ENCODE measurements at regions not wholly inside any gene's neighbourhood (a gene's known extent, or its start where the extent isn't known, plus 50 kb on each side); places are given as distances from the start of the nearest gene placed in this dataset.
"Not testable (repeated sequence)": the region's sequence is repeated elsewhere in the genome, so short reads cannot be mapped to it uniquely, and the experiment has no call there.

DNA sequence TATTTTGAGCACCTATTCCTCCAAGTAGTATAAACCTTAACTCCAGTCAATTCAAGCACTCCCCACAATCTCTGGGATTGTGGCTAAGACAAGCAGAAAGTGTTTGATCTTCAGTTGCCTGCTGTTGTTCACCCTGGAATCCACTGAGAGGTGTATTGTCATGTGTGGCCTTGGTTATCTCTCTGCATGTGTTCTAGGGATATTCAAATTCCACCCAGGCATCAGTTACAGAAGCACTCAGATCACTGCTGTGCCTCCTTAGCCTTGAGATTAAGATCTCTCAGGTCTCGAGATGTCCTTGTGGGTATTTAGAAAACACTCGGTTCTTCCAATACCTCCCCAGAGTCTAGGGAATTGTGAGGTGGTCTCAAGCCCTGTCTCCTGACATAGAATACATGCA is 213.3 kb downstream of the SMARCA1 start:
- dilution Hi-C loops (cut with MboI; ENCODE audit: extremely low pct_ligation_motif_present, low sequenced_read_pairs) = no loop called here
- Histone ChIP-seq H2AFZ (ENCODE audit: control insufficient read depth, low read length) (no peak overlapping the region), H3K9me1 (ENCODE audit: control insufficient read depth, extremely low read depth, insufficient read depth, low read length) (no peaks in the 10 kb centered on the region), H3K79me2 (ENCODE audit: control insufficient read depth, insufficient read depth, low read length) (no peaks in the 10 kb centered on the region), H3K4me1 (ENCODE audit: control insufficient read depth, extremely low read depth, insufficient read depth, low read length) (no peaks in the 10 kb centered on the region), H3K4me2 (ENCODE audit: control insufficient read depth, extremely low read depth, insufficient read depth, low read depth, low read length) (no peak overlapping the region), H3K27me3 (ENCODE audit: control insufficient read depth, extremely low read depth, insufficient read depth, low read length) (no peaks in the 10 kb centered on the region), H3K36me3 (ENCODE audit: control insufficient read depth in 2 of 2, extremely low read depth in 1 of 2, insufficient read depth in 2 of 2, low read length in 2 of 2) (no peaks in the 10 kb centered on the region), H3K4me3 (ENCODE audit: control insufficient read depth in 2 of 3, extremely low read depth in 1 of 3, insufficient read depth in 2 of 3, low read depth in 1 of 3, low read length in 3 of 3) (no peak overlapping the region), H3K27ac (ENCODE audit: control insufficient read depth, insufficient read depth, low read length) (no peak overlapping the region), H4K20me1 (ENCODE audit: control insufficient read depth, extremely low read depth, insufficient read depth, low read length) (no peaks in the 10 kb centered on the region), H3K9ac (ENCODE audit: control insufficient read depth, extremely low read depth, insufficient read depth, low read length) (no peak overlapping the region), H3K9me3 (ENCODE audit: control insufficient read depth, low read depth, low read length) (no peaks in the 10 kb centered on the region)
- FAIRE-seq (no peak), DNase-seq (ENCODE audit: low read depth, low spot score) (no peak)
- TF ChIP-seq, protein P1, sequence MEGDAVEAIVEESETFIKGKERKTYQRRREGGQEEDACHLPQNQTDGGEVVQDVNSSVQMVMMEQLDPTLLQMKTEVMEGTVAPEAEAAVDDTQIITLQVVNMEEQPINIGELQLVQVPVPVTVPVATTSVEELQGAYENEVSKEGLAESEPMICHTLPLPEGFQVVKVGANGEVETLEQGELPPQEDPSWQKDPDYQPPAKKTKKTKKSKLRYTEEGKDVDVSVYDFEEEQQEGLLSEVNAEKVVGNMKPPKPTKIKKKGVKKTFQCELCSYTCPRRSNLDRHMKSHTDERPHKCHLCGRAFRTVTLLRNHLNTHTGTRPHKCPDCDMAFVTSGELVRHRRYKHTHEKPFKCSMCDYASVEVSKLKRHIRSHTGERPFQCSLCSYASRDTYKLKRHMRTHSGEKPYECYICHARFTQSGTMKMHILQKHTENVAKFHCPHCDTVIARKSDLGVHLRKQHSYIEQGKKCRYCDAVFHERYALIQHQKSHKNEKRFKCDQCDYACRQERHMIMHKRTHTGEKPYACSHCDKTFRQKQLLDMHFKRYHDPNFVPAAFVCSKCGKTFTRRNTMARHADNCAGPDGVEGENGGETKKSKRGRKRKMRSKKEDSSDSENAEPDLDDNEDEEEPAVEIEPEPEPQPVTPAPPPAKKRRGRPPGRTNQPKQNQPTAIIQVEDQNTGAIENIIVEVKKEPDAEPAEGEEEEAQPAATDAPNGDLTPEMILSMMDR (optimal IDR thresholded peaks at IDR 0.05 in 1 of 3, IDR thresholded peaks at IDR 0.05 in 1 of 3, conservative IDR thresholded peaks at IDR 0.05 in 1 of 3; ENCODE audit: extremely low read depth in 1 of 3, insufficient read depth in 2 of 3, low read length in 3 of 3) = no peak
- no peak for TF ChIP-seq EZH2 (IDR thresholded peaks at IDR 0.05; ENCODE audit: low read length)

DNA sequence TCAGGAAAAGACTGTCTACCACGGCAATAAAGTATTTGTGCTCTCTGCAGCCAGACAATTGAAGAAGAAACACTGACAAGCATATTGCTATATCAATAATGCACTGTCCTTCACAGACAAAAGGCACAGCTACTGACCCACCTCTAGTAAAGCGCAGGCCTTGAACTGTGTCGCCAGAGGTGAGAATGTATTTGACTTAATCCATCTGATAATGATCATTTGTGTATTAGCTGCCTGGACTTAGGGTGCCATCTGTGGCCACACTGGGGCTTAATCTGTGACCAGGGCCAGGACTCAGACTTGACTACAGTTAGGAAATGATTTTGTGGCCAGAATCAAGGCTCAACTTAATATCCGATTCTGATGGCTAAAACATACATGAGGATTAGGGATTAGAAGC is 260.4 kb downstream of the SMARCA1 start:
- TF ChIP-seq EZH2 (IDR thresholded peaks at IDR 0.05; ENCODE audit: low read length) = no peak
- TF ChIP-seq, protein P1 (optimal IDR thresholded peaks at IDR 0.05 in 1 of 3, IDR thresholded peaks at IDR 0.05 in 1 of 3, conservative IDR thresholded peaks at IDR 0.05 in 1 of 3; ENCODE audit: extremely low read depth in 1 of 3, insufficient read depth in 2 of 3, low read length in 3 of 3) = no peak
- dilution Hi-C loops (cut with MboI; ENCODE audit: extremely low pct_ligation_motif_present, low sequenced_read_pairs) = no loop called here

DNA sequence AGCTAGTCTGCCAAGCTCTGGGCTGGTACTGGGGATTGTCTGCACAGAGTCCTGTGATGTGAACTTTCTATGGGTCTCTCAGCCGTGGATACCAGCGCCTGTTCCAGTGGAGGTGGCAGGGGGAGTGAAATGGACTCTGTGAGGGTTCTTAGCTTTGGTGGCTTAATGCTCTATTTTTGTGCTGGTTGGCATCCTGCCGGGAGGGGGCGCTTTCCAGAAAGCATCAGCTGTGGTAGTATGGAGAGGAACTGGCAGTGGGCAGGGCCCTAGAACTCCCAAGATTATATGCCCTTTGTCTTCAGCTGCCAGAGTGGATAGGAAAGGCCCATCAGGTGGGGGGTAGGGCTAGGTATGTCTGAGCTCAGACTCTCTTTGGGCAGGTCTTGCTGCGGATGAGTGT is 267.8 kb downstream of the SMARCA1 start:
- H2AFZ ChIP-seq (ENCODE audit: control insufficient read depth, low read length); H3K4me3 ChIP-seq (ENCODE audit: control insufficient read depth in 2 of 3, extremely low read depth in 1 of 3, insufficient read depth in 2 of 3, low read depth in 1 of 3, low read length in 3 of 3); H3K9me1 ChIP-seq (ENCODE audit: control insufficient read depth, extremely low read depth, insufficient read depth, low read length); H3K79me2 ChIP-seq (ENCODE audit: control insufficient read depth, insufficient read depth, low read length); DNase-seq (ENCODE audit: low read depth, low spot score); FAIRE-seq; H3K27me3 ChIP-seq (ENCODE audit: control insufficient read depth, extremely low read depth, insufficient read depth, low read length); H3K4me2 ChIP-seq (ENCODE audit: control insufficient read depth, extremely low read depth, insufficient read depth, low read depth, low read length); H3K4me1 ChIP-seq (ENCODE audit: control insufficient read depth, extremely low read depth, insufficient read depth, low read length); H3K36me3 ChIP-seq (ENCODE audit: control insufficient read depth in 2 of 2, extremely low read depth in 1 of 2, insufficient read depth in 2 of 2, low read length in 2 of 2); dilution Hi-C loops (cut with MboI; ENCODE audit: extremely low pct_ligation_motif_present, low sequenced_read_pairs); H3K27ac ChIP-seq (ENCODE audit: control insufficient read depth, insufficient read depth, low read length); H4K20me1 ChIP-seq (ENCODE audit: control insufficient read depth, extremely low read depth, insufficient read depth, low read length); H3K9ac ChIP-seq (ENCODE audit: control insufficient read depth, extremely low read depth, insufficient read depth, low read length); H3K9me3 ChIP-seq (ENCODE audit: control insufficient read depth, low read depth, low read length): not testable (repeated sequence)

More for the DNA sequence above, 260.4 kb downstream of the SMARCA1 start:
- H4K20me1 ChIP-seq (ENCODE audit: control insufficient read depth, extremely low read depth, insufficient read depth, low read length) = no peaks in the 10 kb centered on the region
- H3K79me2 ChIP-seq (ENCODE audit: control insufficient read depth, insufficient read depth, low read length) = no peaks in the 10 kb centered on the region
- no peak overlapping the region for H3K4me3 ChIP-seq (ENCODE audit: control insufficient read depth in 2 of 3, extremely low read depth in 1 of 3, insufficient read depth in 2 of 3, low read depth in 1 of 3, low read length in 3 of 3)
- no peak overlapping the region for H2AFZ ChIP-seq (ENCODE audit: control insufficient read depth, low read length)
- no peaks in the 10 kb centered on the region for H3K36me3 ChIP-seq (ENCODE audit: control insufficient read depth in 2 of 2, extremely low read depth in 1 of 2, insufficient read depth in 2 of 2, low read length in 2 of 2)
- H3K9me1 ChIP-seq (ENCODE audit: control insufficient read depth, extremely low read depth, insufficient read depth, low read length) = no peaks in the 10 kb centered on the region
- H3K9me3 ChIP-seq (ENCODE audit: control insufficient read depth, low read depth, low read length) = no peaks in the 10 kb centered on the region
- H3K4me2 ChIP-seq (ENCODE audit: control insufficient read depth, extremely low read depth, insufficient read depth, low read depth, low read length) = no peak overlapping the region
- DNase-seq (ENCODE audit: low read depth, low spot score) (no peak), FAIRE-seq (no peak)
- H3K9ac ChIP-seq (ENCODE audit: control insufficient read depth, extremely low read depth, insufficient read depth, low read length) = no peak overlapping the region
- no peaks in the 10 kb centered on the region for H3K27me3 ChIP-seq (ENCODE audit: control insufficient read depth, extremely low read depth, insufficient read depth, low read length)
- H3K4me1 ChIP-seq (ENCODE audit: control insufficient read depth, extremely low read depth, insufficient read depth, low read length) = no peaks in the 10 kb centered on the region
- H3K27ac ChIP-seq (ENCODE audit: control insufficient read depth, insufficient read depth, low read length) = no peak overlapping the region

Measured in keratinocyte (primary cell).